ENCODE measurements at regions not wholly inside any gene's neighbourhood (a gene's known extent, or its start where the extent isn't known, plus 50 kb on each side); places are given as distances from the start of the nearest gene placed in this dataset.
"Not testable (repeated sequence)": the region's sequence is repeated elsewhere in the genome, so short reads cannot be mapped to it uniquely, and the experiment has no call there.

DNA sequence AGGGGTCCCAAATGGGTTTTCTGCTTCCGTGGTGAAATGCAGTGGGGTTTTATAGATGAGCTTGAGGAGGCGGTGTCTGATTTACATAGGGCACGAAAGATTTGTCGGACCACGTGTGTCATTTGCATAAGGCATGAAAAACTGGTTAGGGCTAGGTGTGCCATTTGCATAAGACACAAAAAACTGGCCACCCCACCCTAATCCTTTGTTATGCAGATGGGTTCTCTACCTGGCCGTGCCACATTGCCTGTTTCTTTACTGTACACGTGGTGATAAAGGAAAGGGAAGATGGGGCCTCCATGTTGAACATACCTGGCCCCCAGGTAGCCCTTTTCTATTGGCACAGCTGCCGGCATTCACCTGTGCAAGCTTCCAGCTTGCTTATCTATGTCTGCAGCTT lies 57.6 kb upstream of the OLIG2 start:
- TF ChIP-seq, protein P1, sequence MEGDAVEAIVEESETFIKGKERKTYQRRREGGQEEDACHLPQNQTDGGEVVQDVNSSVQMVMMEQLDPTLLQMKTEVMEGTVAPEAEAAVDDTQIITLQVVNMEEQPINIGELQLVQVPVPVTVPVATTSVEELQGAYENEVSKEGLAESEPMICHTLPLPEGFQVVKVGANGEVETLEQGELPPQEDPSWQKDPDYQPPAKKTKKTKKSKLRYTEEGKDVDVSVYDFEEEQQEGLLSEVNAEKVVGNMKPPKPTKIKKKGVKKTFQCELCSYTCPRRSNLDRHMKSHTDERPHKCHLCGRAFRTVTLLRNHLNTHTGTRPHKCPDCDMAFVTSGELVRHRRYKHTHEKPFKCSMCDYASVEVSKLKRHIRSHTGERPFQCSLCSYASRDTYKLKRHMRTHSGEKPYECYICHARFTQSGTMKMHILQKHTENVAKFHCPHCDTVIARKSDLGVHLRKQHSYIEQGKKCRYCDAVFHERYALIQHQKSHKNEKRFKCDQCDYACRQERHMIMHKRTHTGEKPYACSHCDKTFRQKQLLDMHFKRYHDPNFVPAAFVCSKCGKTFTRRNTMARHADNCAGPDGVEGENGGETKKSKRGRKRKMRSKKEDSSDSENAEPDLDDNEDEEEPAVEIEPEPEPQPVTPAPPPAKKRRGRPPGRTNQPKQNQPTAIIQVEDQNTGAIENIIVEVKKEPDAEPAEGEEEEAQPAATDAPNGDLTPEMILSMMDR (IDR thresholded peaks at IDR 0.05) = not testable (repeated sequence)
- TF ChIP-seq POLR2A (IDR thresholded peaks at IDR 0.05) = not testable (repeated sequence)

Measured in body of pancreas (tissue), 4 donors.